HepG2 (cell line): ENCODE measurements at regions not wholly inside any gene's neighbourhood (a gene's known extent, or its start where the extent isn't known, plus 50 kb on each side); places are given as distances from the start of the nearest gene placed in this dataset.

Experiments used
- ATAC-seq: fragments of 200-7000 bp; cut with Tn5 transposase; 3 replicates; pipeline ENCODE4 v1.9.1; 2020; ENCODE audit warnings: mild to moderate bottlenecking, moderate library complexity
- BruUV-seq: library from RNA; stranded (reverse); fragments of 400-500 nt; replicated peaks from 2 replicates; lab custom pipeline; 2021; lab: Mats Ljungman, UMichigan
- CTCF ChIA-PET: fragments of 300-600 bp; formaldehyde crosslinking; extraction: SDS; loops from one replicate; lab custom pipeline; 2021; ENCODE audit warnings: low total read pairs, inconsistent platforms, low intra/inter-chr PET ratio; lab: Yijun Ruan, JAX
- POLR2A ChIA-PET: fragments of 350-600 bp; sonication (Branson Sonifier 250); formaldehyde crosslinking; loops from one replicate; lab custom pipeline; 2020; ENCODE audit warnings: antibody characterized with exemption, inconsistent platforms; lab: Yijun Ruan, JAX
- DNase-seq: peaks from one replicate; pipeline ENCODE4 v3.0.0-alpha.2; 2015; ENCODE audit warnings: low spot score
- FAIRE-seq: peaks from 3 replicates; lab custom pipeline; 2011; peaks lifted over from hg19 to GRCh38; lab: Jason Lieb, UNC
- H2AFZ ChIP-seq: one replicate; pipeline ENCODE4 v1.6.1; 2011; ENCODE audit warnings: low read length, inconsistent platforms
- H3K27ac ChIP-seq: fragments of 300-600 bp; 3 replicates; pipeline ENCODE4 v1.8.0; 2011; ENCODE audit warnings: mixed run types, mild to moderate bottlenecking, mixed read lengths, low read length, inconsistent platforms; ENCODE audit not compliant: insufficient read depth; ENCODE audit errors: extremely low read length
- H3K27me3 ChIP-seq, 2 experiments: fragments of 200-600 bp in 1 of 2; 2 replicates in 1 of 2; 3 replicates in 1 of 2; pipeline versions ENCODE4 v1.6.0 to v1.8.0; 2011; ENCODE audit warnings: low read length in 2 of 2, mild to moderate bottlenecking in 2 of 2, moderate library complexity in 2 of 2, inconsistent platforms in 1 of 2; ENCODE audit not compliant: insufficient read depth in 2 of 2, control insufficient read depth in 1 of 2
- H3K36me3 ChIP-seq, 2 experiments: fragments of 200-600 bp in 1 of 2; replicated peaks in 1 of 2; 2 replicates in 1 of 2; 3 replicates in 1 of 2; pipeline versions ENCODE4 v1.5.1 to v1.8.0; 2011; ENCODE audit warnings: low read length in 2 of 2, inconsistent platforms in 1 of 2; ENCODE audit not compliant: insufficient read depth in 2 of 2, control insufficient read depth in 1 of 2
- H3K4me1 ChIP-seq: 2 replicates; pipeline ENCODE4 v1.5.1; 2012; ENCODE audit warnings: low read length, inconsistent platforms; ENCODE audit not compliant: insufficient read depth
- H3K4me2 ChIP-seq: 2 replicates; pipeline ENCODE4 v1.6.0; 2011; ENCODE audit warnings: low read depth, low read length, inconsistent platforms
- H3K4me3 ChIP-seq, 3 experiments: fragments of 200-600 bp in 1 of 3; sonication (generic), shearing (Covaris generic) in 1 of 3; replicated peaks in 1 of 3; 2 replicates each; pipeline ENCODE4 v1.5.1; 2011 to 2016; ENCODE audit warnings: low read length in 3 of 3, inconsistent platforms in 2 of 3, low read depth in 2 of 3, mild to moderate bottlenecking in 2 of 3, control low read depth in 1 of 3, mixed read lengths in 1 of 3; ENCODE audit not compliant: insufficient read depth in 1 of 3
- H3K79me2 ChIP-seq: one replicate; pipeline ENCODE4 v1.6.1; 2011; ENCODE audit warnings: low read length, inconsistent platforms; ENCODE audit not compliant: insufficient read depth
- H3K9ac ChIP-seq: 2 replicates; pipeline ENCODE4 v1.6.0; 2011; ENCODE audit warnings: mild to moderate bottlenecking, low read depth, low read length, inconsistent platforms; ENCODE audit not compliant: insufficient read depth
- H3K9me3 ChIP-seq: 2 replicates; pipeline ENCODE4 v1.5.1; 2012; ENCODE audit warnings: mild to moderate bottlenecking, low read length
- H4K20me1 ChIP-seq: 2 replicates; pipeline ENCODE4 v1.6.0; 2011; ENCODE audit warnings: inconsistent platforms, mild to moderate bottlenecking, low read length, moderate library complexity; ENCODE audit not compliant: insufficient read depth
- JUN ChIP-seq: sonication (generic); formaldehyde crosslinking; IDR thresholded peaks from 2 replicates; pipeline ENCODE4 v1.4.0; 2020; ENCODE audit warnings: mild to moderate bottlenecking, missing genetic modification reagents
- REL ChIP-seq: sonication (generic); formaldehyde crosslinking; conservative IDR thresholded peaks from 2 replicates; pipeline ENCODE4 v1.8.0; 2022; ENCODE audit warnings: mild to moderate bottlenecking, missing genetic modification reagents, moderate library complexity
- ZNF512B ChIP-seq: sonication (generic); formaldehyde crosslinking; IDR thresholded peaks from 2 replicates; pipeline ENCODE4 v1.5.1; 2020; ENCODE audit warnings: missing genetic modification reagents, mild to moderate bottlenecking, borderline replicate concordance
- ZNF7 ChIP-seq: IDR thresholded peaks from 2 replicates; pipeline ENCODE4 v1.6.1; 2016; ENCODE audit warnings: missing biosample characterization, missing genetic modification reagents
- WGBS: methylation state at CpG from one replicate; pipeline ENCODE4 v1.1.6; 2017; ENCODE audit warnings: low lambda C conversion rate; 5-methylcytosine and 5-hydroxymethylcytosine counted together
- in situ Hi-C: cut with HindIII; loops from 2 replicates; pipeline ENCODE4 v1.10.0; 2017; ENCODE audit warnings: low pct_unique_long_range_greater_than_20kb; ENCODE audit not compliant: extremely low pct_ligation_motif_present
- intact Hi-C: fragments of 100-400 bp; cut with micrococcal nuclease; formaldehyde crosslinking; loops from one replicate; pipeline ENCODE4 v1.10.0; 2022; ENCODE audit not compliant: unreplicated experiment
- TF ChIP-seq, protein P1 (sequence below): sonication (generic); formaldehyde crosslinking; IDR thresholded peaks from 2 replicates; pipeline ENCODE4 v1.4.0; 2020; ENCODE audit warnings: missing genetic modification reagents

DNA sequence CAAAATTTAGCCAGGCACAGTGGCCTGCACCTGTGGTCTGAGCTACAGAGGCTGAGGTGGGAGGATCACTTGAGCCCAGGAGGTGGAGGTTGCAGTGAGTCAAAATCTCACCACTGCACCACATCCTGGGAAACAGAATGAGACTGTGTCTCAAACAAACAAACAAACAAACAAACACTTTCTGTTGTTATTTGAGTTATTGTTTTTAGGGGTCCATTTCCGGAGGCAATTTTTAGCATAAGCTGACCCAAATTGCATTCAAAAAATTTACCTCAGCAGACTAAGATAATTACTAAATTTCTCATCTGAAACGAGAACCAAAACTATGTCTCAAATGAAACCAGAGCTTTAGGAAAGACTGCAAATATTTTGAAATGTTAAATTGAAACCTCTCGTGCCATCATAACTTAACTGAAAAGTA is 1485.1 kb downstream of the EFNA5 start:
- Histone ChIP-seq H3K4me2 (no peak overlapping the region), H3K27me3 (no peaks in the 10 kb centered on the region), H3K4me3 (no peak overlapping the region), H3K36me3 (no peaks in the 10 kb centered on the region), H3K9me3 (no peaks in the 10 kb centered on the region), H3K27ac (no peak overlapping the region), H3K9ac (no peak overlapping the region), H2AFZ (no peak overlapping the region), H3K4me1 (no peaks in the 10 kb centered on the region), H3K79me2 (no peaks in the 10 kb centered on the region), H4K20me1 (no peaks in the 10 kb centered on the region)
- ChIA-PET CTCF (no interaction called here), POLR2A (no interaction called here)
- ATAC-seq (no peak), DNase-seq (no peak), FAIRE-seq (no peak)
- TF ChIP-seq, protein P1, sequence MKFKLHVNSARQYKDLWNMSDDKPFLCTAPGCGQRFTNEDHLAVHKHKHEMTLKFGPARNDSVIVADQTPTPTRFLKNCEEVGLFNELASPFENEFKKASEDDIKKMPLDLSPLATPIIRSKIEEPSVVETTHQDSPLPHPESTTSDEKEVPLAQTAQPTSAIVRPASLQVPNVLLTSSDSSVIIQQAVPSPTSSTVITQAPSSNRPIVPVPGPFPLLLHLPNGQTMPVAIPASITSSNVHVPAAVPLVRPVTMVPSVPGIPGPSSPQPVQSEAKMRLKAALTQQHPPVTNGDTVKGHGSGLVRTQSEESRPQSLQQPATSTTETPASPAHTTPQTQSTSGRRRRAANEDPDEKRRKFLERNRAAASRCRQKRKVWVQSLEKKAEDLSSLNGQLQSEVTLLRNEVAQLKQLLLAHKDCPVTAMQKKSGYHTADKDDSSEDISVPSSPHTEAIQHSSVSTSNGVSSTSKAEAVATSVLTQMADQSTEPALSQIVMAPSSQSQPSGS (CRISPR knock-in tag) = no peak
- TF ChIP-seq REL (CRISPR knock-in tag) = no peak
- no peak for TF ChIP-seq ZNF7 (CRISPR knock-in tag)
- in situ Hi-C loops (no loop called here), intact Hi-C loops (no loop called here)
- WGBS = 1% methylated on average over 3 of the region's 3 CpGs
- BruUV-seq = no TSS peak

- intact Hi-C loops = no loop called here
- H3K27me3 ChIP-seq = no peaks in the 10 kb centered on the region
- H3K9me3 ChIP-seq = 0 out of 2 replicates have a peak, but pooled peaks cover 4% of the 10 kb centered on the region
- TF ChIP-seq JUN (CRISPR knock-in tag) (no peak), ZNF512B (CRISPR knock-in tag) (no peak)
- no peaks in the 10 kb centered on the region for H4K20me1 ChIP-seq
- no peaks in the 10 kb centered on the region for H3K79me2 ChIP-seq
- H3K4me1 ChIP-seq = no peaks in the 10 kb centered on the region
- in situ Hi-C loops = no loop called here
- 53% methylated on average over 3 of the region's 3 CpGs for WGBS
- no peak for ATAC-seq
- no TSS peak for BruUV-seq
- no peak overlapping the region for H3K9ac ChIP-seq
- no peak for DNase-seq
- no peak overlapping the region for H3K4me3 ChIP-seq
- H2AFZ ChIP-seq = no peak overlapping the region
- no peak for FAIRE-seq
- ChIA-PET CTCF (no interaction called here), POLR2A (no interaction called here)
- no peak overlapping the region for H3K4me2 ChIP-seq
- H3K27ac ChIP-seq = no peak overlapping the region
- no peaks in the 10 kb centered on the region for H3K36me3 ChIP-seq
Measured at GRCh38 chr5:106174903-106175302, 1495.8 kb downstream of the EFNA5 start.
